H9 (cell line): ENCODE measurements at regions not wholly inside any gene's neighbourhood (a gene's known extent, or its start where the extent isn't known, plus 50 kb on each side); places are given as distances from the start of the nearest gene placed in this dataset.

Source experiments
- DNase-seq: peaks from one replicate; pipeline ENCODE4 v3.0.0-alpha.2; 2017
- H2AFZ ChIP-seq: one replicate; pipeline ENCODE4 v1.6.1; 2013; ENCODE audit warnings: mild to moderate bottlenecking, low read length, control low read depth, moderate library complexity
- H2AK5ac ChIP-seq: 2 replicates; pipeline ENCODE4 v1.6.1; 2013; ENCODE audit warnings: low read length, control low read depth, mixed read lengths; ENCODE audit not compliant: insufficient read length
- H2BK120ac ChIP-seq: one replicate; pipeline ENCODE4 v1.6.1; 2013; ENCODE audit warnings: low read depth, mild to moderate bottlenecking, low read length, control low read depth, inconsistent platforms; ENCODE audit not compliant: poor library complexity, severe bottlenecking
- H2BK12ac ChIP-seq: 2 replicates; pipeline ENCODE4 v1.6.1; 2013; ENCODE audit warnings: low read length, control low read depth, mixed read lengths, low read depth; ENCODE audit not compliant: insufficient read length
- H2BK15ac ChIP-seq: 2 replicates; pipeline ENCODE4 v1.6.1; 2013; ENCODE audit warnings: low read depth, low read length, control low read depth
- H2BK20ac ChIP-seq: one replicate; pipeline ENCODE4 v1.6.1; 2013; ENCODE audit warnings: low read depth, mild to moderate bottlenecking, low read length, control low read depth, inconsistent platforms; ENCODE audit not compliant: poor library complexity, severe bottlenecking
- H2BK5ac ChIP-seq: 2 replicates; pipeline ENCODE4 v1.6.1; 2013; ENCODE audit warnings: low read length, control low read depth, mixed read lengths; ENCODE audit not compliant: insufficient read length
- H3K14ac ChIP-seq: 2 replicates; pipeline ENCODE4 v1.6.1; 2013; ENCODE audit warnings: low read length, control low read depth; ENCODE audit not compliant: insufficient read depth
- H3K18ac ChIP-seq: 2 replicates; pipeline ENCODE4 v1.6.1; 2013; ENCODE audit warnings: low read depth, mild to moderate bottlenecking, mixed read lengths, low read length, control low read depth; ENCODE audit not compliant: insufficient read length
- H3K23ac ChIP-seq: 2 replicates; pipeline ENCODE4 v1.6.1; 2013; ENCODE audit warnings: low read length, control low read depth, mixed read lengths, low read depth; ENCODE audit not compliant: insufficient read length
- H3K23me2 ChIP-seq: 2 replicates; pipeline ENCODE4 v1.6.1; 2013; ENCODE audit warnings: low read depth, mild to moderate bottlenecking, mixed read lengths, low read length, control low read depth; ENCODE audit not compliant: insufficient read length, poor library complexity, severe bottlenecking
- H3K27ac ChIP-seq: 2 replicates; pipeline ENCODE4 v1.5.1; 2013; ENCODE audit warnings: low read length, control low read depth, mixed read lengths, low read depth; ENCODE audit not compliant: insufficient read length
- H3K27me3 ChIP-seq: 2 replicates; pipeline ENCODE4 v1.6.1; 2013; ENCODE audit warnings: low read length, control low read depth, inconsistent platforms; ENCODE audit not compliant: insufficient read depth
- H3K4ac ChIP-seq: 2 replicates; pipeline ENCODE4 v1.6.1; 2013; ENCODE audit warnings: low read depth, mild to moderate bottlenecking, control low read depth, inconsistent platforms, low read length, moderate library complexity
- H3K4me1 ChIP-seq: 2 replicates; pipeline ENCODE4 v1.6.1; 2013; ENCODE audit warnings: low read length, control low read depth, inconsistent platforms; ENCODE audit not compliant: insufficient read depth
- H3K4me2 ChIP-seq: 2 replicates; pipeline ENCODE4 v1.6.1; 2013; ENCODE audit warnings: low read length, control low read depth, mixed read lengths; ENCODE audit not compliant: insufficient read length, insufficient read depth
- H3K56ac ChIP-seq: 2 replicates; pipeline ENCODE4 v1.6.1; 2013; ENCODE audit warnings: low read depth, mild to moderate bottlenecking, mixed read lengths, low read length, control low read depth; ENCODE audit not compliant: insufficient read length
- H3K79me1 ChIP-seq: 2 replicates; pipeline ENCODE4 v1.6.1; 2013; ENCODE audit warnings: low read depth, mild to moderate bottlenecking, moderate library complexity, low read length, control low read depth, inconsistent platforms; ENCODE audit not compliant: insufficient read depth, poor library complexity, severe bottlenecking
- H3K79me2 ChIP-seq: 2 replicates; pipeline ENCODE4 v1.6.1; 2013; ENCODE audit warnings: low read length, control low read depth, inconsistent platforms; ENCODE audit not compliant: insufficient read depth
- H3K9ac ChIP-seq: 2 replicates; pipeline ENCODE4 v1.6.1; 2013; ENCODE audit warnings: low read length, control low read depth, mixed read lengths; ENCODE audit not compliant: insufficient read length; ENCODE audit errors: extremely low read depth
- H3K9me3 ChIP-seq: one replicate; pipeline ENCODE4 v1.6.1; 2013; ENCODE audit warnings: low read depth, low read length, inconsistent platforms; ENCODE audit not compliant: control insufficient read depth
- H3T11ph ChIP-seq: one replicate; pipeline ENCODE4 v1.6.1; 2013; ENCODE audit warnings: mild to moderate bottlenecking, low read length, control low read depth, inconsistent platforms
- H4K20me1 ChIP-seq: one replicate; pipeline ENCODE4 v1.6.1; 2013; ENCODE audit not compliant: control insufficient read depth, insufficient read length, insufficient read depth
- H4K5ac ChIP-seq: 2 replicates; pipeline ENCODE4 v1.6.1; 2013; ENCODE audit warnings: low read depth, mild to moderate bottlenecking, mixed read lengths, low read length, control low read depth; ENCODE audit not compliant: insufficient read length
- H4K8ac ChIP-seq: replicated peaks from 2 replicates; pipeline ENCODE4 v1.6.1; 2013; ENCODE audit warnings: low read length, control low read depth, mixed read lengths, low read depth; ENCODE audit not compliant: insufficient read length
- H4K91ac ChIP-seq: 2 replicates; pipeline ENCODE4 v1.6.1; 2013; ENCODE audit warnings: low read depth, mild to moderate bottlenecking, moderate library complexity, mixed read lengths, low read length, control low read depth; ENCODE audit not compliant: insufficient read length
- H3K27ac Mint-ChIP-seq, 3 experiments: 2 replicates in 2 of 3; 3 replicates in 1 of 3; pipeline ENCODE4 v1.8.0; 2020 to 2021; ENCODE audit warnings: mixed read lengths in 3 of 3, mild to moderate bottlenecking in 1 of 3, moderate library complexity in 1 of 3
- H3K27me3 Mint-ChIP-seq: 2 replicates; pipeline ENCODE4 v1.8.0; 2021; ENCODE audit warnings: low read depth, mild to moderate bottlenecking, moderate library complexity, mixed read lengths
- H3K36me3 Mint-ChIP-seq, 3 experiments: 2 replicates in 2 of 3; 3 replicates in 1 of 3; pipeline ENCODE4 v1.8.0; 2020 to 2021; ENCODE audit warnings: low read depth in 3 of 3, mixed read lengths in 3 of 3; ENCODE audit not compliant: insufficient read depth in 1 of 3
- H3K4me1 Mint-ChIP-seq, 2 experiments: 2 replicates each; pipeline ENCODE4 v1.8.0; 2020; ENCODE audit warnings: mixed read lengths in 2 of 2
- H3K4me3 Mint-ChIP-seq, 2 experiments: 2 replicates in 1 of 2; 3 replicates in 1 of 2; pipeline ENCODE4 v1.8.0; 2020 to 2021; ENCODE audit warnings: mild to moderate bottlenecking in 2 of 2, mixed read lengths in 2 of 2, moderate library complexity in 1 of 2
- H3K9me3 Mint-ChIP-seq, 2 experiments: 2 replicates in 1 of 2; 3 replicates in 1 of 2; pipeline ENCODE4 v1.8.0; 2020; ENCODE audit warnings: mild to moderate bottlenecking in 2 of 2, mixed read lengths in 2 of 2, moderate library complexity in 1 of 2
- CTCF ChIP-seq: fragments of 200-600 bp; sonication (generic); conservative IDR thresholded peaks from 3 replicates; pipeline ENCODE4 v1.8.0; 2021; ENCODE audit warnings: antibody characterized with exemption, mild to moderate bottlenecking
- WGBS: extraction: QIAGEN DNeasy Blood & Tissue Kit; methylation state at CpG from one replicate; pipeline ENCODE4 v1.1.7; 2013; ENCODE audit warnings: missing lambda C conversion rate, low lambda C conversion rate, mixed read lengths; ENCODE audit not compliant: insufficient read length; ENCODE audit errors: extremely low coverage; 5-methylcytosine and 5-hydroxymethylcytosine counted together

GRCh38 chr5:17156463-17156862, 61.0 kb upstream of the BASP1 start:
- H3K79me2 ChIP-seq: no peaks in the 10 kb centered on the region
- H2BK20ac ChIP-seq: no peak overlapping the region
- no peaks in the 10 kb centered on the region for H3K9me3 ChIP-seq
- H3K56ac ChIP-seq: no peak overlapping the region
- no peak overlapping the region for H2BK120ac ChIP-seq
- H2BK12ac ChIP-seq: no peak overlapping the region
- Mint-ChIP-seq H3K36me3 (peaks cover 0 to 18% (median 0%) of the 10 kb centered on the region in 3 experiments; a peak in 5 of 7 replicates), H3K4me3 (no peak overlapping the region), H3K27me3 (no peaks in the 10 kb centered on the region; the same call in 1 of the 2 replicates), H3K9me3 (no peaks in the 10 kb centered on the region; a peak in 1 of 5 replicates), H3K4me1 (peaks cover 21 to 29% of the 10 kb centered on the region in 2 experiments), H3K27ac (no peak overlapping the region)
- H2AFZ ChIP-seq: no peak overlapping the region
- no peak overlapping the region for H4K91ac ChIP-seq
- no peak overlapping the region for H3T11ph ChIP-seq
- H2BK5ac ChIP-seq: no peak overlapping the region
- no peaks in the 10 kb centered on the region for H3K27me3 ChIP-seq
- no peaks in the 10 kb centered on the region for H3K79me1 ChIP-seq
- no peaks in the 10 kb centered on the region; the same call in 1 of the 2 replicates for H3K4me1 ChIP-seq
- no peak overlapping the region for H4K8ac ChIP-seq
- no peaks in the 10 kb centered on the region for H4K20me1 ChIP-seq
- no peaks in the 10 kb centered on the region for H3K23me2 ChIP-seq
- no CpG with 5 or more reads among the region's 4 CpGs for WGBS
- H3K4me2 ChIP-seq: no peak overlapping the region
- H3K27ac ChIP-seq: no peak overlapping the region
- no peak overlapping the region for H2BK15ac ChIP-seq
- H4K5ac ChIP-seq: no peak overlapping the region
- TF ChIP-seq CTCF: no peak
- DNase-seq: no peak
- no peak overlapping the region for H3K14ac ChIP-seq
- no peak overlapping the region for H3K4ac ChIP-seq
- no peak overlapping the region for H3K18ac ChIP-seq
- no peak overlapping the region for H3K23ac ChIP-seq
- H3K9ac ChIP-seq: no peak overlapping the region
- H2AK5ac ChIP-seq: no peak overlapping the region
